DMS114 treated with DMSO at 0.1 percent for 48 hours (cell line): ENCODE measurements at regions not wholly inside any gene's neighbourhood (a gene's known extent, or its start where the extent isn't known, plus 50 kb on each side); places are given as distances from the start of the nearest gene placed in this dataset.
"Not testable (repeated sequence)": the region's sequence is repeated elsewhere in the genome, so short reads cannot be mapped to it uniquely, and the experiment has no call there.

Experiments used
- DNase-seq: peaks from one replicate; lab custom pipeline; 2025; ENCODE audit not compliant: unreplicated experiment; lab: John Stamatoyannopoulos, UW

DNA sequence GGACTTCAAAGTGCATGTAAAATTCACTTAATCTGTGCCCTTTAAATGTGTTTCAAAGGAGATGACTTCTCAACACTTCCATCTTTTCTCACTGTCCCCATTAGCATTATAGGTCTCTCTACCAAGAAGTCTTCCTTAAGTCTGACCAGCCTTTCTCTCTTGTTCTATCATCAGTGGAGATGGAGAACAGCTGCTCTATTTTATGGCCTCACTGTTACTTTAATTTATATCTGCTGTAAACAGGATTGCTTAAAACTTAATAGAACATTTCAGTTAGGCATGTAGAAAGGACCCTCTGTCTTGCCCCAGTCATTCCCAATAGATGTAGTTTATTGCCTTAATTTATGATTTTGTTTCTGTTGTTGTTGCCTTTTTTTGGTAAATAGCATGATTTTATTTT lies 86.0 kb upstream of the CDC42EP3 start:
- not testable (repeated sequence) for DNase-seq

DNA sequence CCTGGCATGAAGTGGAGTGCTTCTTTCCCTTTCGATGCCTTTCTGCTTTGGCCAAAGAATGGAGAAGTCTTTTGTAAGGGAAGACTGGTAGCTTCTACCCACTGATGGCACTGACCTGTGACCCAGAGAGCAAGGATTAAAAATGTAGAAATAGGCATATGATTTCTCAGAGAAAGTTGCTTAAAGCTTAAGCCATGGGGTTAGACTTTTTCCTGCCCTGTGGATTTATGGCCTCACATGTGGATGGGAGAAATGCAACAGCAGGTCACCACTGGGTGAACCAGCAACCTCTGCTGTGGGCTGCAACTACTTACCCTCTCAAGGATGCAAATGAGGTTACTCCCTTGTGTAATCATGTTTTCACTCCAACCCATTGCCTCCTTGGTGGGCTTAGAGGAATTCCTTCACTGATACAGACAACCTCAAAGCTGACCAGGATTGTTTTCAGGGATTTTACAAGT lies 86.7 kb upstream of the CDC42EP3 start:
- DNase-seq = not testable (repeated sequence)

DNA sequence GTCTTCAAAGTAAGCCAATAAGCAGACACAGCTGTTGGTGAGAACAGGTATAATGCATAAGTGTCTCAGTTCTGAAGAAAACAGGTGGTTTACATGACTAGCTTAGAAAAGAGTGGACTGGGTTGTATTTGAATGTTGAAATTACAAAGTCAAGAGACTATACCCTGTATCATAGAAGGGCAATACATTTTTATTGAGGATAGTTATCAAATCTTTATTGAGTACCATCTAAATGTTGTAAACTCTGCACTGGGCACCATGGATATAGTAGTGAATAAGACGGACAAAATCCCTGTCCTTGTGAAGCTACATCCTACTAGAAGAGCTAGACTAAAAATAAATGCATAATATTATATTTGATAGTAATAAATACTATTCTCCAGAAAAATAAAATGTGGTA lies 88.5 kb upstream of the CDC42EP3 start:
- DNase-seq = not testable (repeated sequence)

DNA sequence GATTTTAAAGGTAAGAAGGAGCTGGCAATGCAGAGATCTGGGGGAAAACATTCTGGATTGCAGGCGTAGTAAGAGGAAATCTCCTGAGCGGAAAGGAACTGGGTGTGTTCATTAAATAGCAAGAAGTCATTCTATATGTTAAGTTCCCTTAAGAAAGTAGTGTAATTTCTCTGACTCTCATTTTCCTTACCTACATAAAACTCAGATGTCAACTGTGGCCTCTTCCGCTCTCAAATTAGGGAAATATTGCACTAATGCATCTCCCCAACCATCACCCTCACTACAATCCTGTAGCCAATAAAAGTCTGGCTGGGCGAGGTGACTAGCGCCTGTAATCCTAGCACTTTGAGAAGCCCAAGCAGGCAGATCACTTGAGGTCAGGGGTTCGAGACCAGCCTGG lies 89.0 kb upstream of the CDC42EP3 start:
- DNase-seq = no peak

DNA sequence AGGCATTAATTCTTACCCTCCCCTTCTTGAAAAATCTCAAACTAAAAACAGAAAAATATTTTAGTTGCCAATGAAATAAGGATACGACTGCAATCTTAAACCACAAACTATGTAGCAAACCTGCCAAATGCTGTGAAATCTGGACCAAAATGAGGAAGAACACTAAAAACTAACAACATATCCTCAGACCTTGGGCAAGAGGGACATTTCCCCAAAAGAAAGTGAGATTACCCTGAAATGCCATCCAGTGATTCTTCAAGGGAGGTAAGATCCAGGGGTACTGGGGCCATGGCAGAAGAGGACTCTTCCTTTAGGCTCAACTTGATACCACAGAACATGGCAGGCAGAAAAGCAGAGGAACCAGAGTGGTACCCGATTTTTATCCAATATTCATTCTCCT lies 90.8 kb upstream of the CDC42EP3 start:
- DNase-seq = not testable (repeated sequence)

DNA sequence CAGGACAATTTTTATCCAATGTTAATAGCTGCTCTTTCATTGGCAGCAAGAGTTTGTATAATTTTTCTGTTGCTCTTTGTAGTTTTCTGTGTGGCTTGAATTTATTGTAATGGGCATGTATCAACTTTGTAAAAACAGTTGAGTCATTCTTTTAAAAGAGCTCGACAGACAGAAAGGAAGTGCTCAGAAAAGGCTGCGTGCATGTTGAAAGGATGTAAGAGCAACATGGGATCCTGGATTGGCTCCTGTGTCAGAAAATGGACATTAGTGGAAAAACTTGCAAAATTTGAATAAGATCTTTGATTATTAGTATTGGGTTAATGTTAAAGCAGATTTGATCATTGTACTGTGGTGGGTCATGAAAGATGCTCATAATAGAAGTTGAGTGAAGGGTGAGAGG lies 93.3 kb upstream of the CDC42EP3 start:
- DNase-seq = no peak

DNA sequence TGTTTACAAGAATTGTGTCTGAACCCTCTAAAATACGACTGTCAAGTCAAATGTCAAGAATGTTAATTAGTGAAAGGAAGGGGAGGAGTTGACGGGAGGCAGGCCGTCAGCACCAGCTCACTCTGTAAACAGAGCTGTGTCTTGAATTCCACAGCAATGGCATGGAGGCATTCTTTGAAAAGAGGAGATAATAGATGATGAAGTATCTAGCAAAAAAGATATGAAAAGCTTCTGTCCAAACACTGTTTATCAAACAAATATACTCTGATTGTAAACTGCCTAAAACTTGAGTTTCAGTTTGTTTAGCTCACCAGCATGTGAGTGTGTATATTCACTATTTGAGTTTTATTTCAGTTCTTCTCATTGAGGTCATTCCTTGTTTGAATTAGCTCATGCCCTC lies 94.7 kb upstream of the CDC42EP3 start:
- DNase-seq = no peak

DNA sequence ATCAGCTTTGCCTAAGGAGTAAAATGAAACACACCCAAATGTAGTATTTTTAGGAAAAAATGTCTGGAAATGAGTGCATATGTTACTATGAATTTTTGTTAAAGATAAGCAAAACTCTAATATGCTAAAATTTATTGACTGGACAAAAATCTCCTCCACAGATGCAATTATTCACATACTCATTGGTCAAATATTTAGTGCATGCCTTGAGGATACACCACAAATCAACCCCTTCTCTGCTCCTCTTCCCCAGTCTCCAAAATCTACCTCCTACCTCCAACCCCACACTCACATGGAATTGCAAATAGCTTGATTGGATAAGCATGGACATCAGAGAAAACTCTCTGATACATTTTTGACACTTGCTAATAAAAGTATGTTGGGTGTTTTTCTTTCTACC lies 95.6 kb upstream of the CDC42EP3 start:
- DNase-seq = no peak

DNA sequence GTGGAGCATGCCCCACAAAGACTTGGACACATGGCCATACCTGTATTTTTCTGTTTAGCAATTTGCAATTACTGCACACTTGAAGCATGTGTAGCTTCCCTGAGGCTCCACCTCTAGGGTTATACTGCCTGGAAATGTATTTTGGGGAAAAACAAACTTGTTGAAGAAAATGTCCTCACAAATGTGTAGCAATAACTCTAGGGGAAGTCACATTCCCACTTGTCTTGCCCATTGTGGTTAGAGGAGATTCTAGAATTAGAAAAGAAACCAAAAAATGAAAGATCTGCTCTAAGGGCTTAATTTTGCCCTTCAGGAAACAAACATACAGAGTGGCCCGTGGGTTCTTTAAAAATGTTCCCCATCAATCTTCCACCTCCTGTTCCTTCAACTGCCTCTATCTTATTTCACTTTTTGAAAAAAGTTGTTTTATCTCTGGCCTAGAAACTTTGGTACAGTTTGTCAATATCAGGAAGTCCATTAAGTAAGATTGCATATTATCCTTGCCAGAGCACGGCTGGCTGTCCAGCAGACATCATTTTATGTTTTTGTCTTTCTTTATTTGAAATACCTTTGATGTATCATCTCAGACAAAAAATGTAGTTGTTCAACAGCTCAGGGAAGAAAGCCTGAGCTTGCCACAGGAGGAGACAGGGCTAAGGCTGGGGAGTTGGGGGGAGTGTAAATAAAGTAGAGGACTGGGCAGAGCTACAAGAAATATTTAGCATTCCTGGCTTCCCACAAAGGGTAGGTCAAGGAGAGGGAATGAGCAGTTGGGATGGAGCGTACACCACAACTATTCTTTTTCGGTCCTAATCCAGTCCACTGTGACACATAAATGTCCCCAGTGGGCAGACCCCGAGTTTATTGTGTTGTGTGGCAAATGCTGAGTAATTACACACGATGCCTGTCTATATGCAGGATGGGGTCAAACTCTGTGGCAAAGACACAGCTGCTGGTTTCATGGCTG lies 96.8 kb upstream of the CDC42EP3 start:
- DNase-seq = no peak

DNA sequence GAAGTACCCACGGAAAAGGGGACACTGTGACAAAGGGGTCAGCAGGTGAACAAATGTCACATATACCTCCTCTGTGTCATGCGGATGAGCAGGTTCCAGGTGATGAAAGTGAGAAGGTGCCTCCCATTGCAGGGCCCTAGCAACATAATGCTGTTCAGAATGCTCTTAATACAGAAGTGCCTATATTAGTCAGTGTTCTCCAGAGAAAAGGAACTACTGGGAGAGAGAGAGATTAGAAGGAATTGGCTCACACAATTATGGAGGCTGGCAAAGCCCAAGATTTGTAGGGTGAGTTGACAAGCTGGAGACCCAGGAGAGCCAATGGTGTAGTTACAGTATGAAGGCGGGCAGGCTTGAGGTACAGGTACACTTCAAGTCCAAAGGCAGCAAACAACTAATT lies 98.1 kb upstream of the CDC42EP3 start:
- no peak for DNase-seq

DNA sequence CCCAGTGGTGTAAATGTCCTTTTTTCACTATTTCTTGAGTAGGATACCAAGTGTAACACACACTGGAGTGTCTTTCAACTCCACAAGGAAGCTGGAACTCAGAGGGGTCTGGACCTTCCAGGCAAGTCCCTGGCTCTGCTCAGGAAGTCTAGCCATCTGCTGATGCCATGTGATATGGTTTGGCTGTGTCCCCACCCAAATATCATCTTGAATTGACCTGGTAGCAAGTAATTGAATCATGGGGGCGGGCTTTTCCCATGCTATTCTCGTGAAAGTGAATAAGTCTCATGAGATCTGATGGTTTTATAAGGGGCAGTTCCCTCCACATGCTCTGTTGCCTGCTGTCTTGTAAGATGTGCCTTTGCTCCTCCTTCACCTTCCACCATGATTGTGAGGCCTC lies 99.4 kb upstream of the CDC42EP3 start:
- DNase-seq = no peak

DNA sequence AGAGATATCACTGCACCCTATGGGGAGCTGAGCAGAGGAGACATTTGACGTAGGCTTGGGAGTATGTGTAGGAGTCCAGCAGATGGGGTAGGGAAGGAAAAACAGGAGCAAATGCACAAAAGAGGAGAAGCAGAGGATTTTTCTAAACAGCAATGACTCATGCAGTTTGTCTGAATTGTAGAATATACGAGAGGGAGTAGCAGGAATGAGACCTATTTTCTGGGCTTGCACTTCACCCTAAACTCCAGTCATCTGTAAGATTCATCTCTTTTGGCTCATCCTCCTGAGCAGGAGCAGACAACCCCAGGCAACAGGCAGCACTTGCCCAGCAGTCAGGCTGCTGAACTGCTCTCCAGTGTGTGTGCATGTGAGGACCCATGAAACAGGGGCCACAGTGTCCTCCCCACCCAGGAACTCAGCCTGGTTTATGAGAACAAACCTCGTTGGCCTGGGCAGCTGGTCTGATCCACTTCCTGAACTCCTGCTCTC lies 100.2 kb upstream of the CDC42EP3 start:
- no peak for DNase-seq

DNA sequence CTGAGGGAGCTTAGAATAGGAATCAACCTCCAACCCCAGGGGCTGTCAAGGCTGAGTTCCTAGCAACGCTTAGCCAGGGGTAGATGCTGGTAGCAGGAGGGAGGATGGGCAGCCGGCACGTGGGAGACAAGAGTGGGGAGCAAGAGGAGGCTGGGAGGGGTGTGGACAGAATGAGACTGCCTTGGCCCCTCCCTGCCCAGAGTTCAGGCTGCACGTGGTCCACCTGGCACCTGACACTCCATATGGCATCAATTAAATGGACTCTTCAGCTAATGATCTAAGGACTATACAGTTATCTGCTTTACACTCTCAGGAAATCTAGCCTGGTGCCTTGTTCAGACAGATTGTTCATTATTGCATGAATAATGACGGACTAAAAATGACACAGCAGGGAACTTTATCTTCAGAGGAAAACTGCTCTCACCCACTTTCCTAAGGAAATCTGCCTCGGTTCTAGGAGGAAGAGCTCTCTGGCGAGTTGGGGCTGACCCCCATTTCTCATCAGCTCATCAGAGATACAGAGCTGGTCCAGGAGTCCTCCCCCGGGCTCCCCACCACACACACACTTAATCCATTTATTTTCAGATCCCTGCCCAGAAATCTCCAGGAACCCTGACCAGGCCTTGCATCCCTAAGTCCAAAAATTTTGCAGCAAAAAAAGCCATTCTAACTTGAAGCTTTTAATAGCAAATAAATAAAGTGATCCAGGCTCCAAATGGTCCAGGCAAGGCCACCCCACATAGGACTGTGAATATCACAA lies 102.1 kb upstream of the CDC42EP3 start:
- no peak for DNase-seq

DNA sequence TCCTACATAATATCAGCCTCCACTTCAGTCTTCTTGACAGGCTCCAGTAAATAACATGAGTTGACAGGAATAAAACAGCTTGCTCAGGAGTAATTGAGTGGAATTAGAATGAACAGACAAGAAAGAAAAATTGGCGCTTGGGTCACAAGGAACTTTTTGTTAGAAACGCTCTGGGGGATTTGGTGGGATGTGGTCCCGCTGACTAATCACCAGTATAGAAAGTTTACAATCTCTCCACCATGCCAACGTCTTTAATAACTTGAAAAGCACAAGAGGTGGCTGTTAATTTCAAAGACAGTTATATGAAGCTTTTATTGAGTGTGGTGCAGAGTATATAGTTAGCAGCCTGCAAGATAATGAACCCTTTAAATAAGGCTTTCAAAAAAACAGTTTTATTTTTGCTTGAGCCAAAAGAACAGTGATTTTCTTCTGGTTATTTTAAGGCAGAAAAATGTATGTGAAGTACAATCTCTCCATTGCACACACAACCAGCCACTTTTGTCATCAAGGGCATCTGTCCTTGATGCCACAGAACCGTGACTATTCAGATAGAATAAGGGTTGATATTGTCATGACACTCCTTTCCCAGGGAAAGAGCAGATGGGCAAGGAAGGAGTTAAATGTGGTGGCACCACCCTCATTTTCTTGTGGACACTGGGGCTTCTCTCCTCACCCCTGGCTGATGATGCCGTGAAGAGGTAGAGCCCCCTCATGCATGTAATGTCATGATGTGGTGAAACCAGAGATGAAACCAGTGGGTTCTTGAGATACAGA lies 102.9 kb upstream of the CDC42EP3 start:
- not testable (repeated sequence) for DNase-seq

DNA sequence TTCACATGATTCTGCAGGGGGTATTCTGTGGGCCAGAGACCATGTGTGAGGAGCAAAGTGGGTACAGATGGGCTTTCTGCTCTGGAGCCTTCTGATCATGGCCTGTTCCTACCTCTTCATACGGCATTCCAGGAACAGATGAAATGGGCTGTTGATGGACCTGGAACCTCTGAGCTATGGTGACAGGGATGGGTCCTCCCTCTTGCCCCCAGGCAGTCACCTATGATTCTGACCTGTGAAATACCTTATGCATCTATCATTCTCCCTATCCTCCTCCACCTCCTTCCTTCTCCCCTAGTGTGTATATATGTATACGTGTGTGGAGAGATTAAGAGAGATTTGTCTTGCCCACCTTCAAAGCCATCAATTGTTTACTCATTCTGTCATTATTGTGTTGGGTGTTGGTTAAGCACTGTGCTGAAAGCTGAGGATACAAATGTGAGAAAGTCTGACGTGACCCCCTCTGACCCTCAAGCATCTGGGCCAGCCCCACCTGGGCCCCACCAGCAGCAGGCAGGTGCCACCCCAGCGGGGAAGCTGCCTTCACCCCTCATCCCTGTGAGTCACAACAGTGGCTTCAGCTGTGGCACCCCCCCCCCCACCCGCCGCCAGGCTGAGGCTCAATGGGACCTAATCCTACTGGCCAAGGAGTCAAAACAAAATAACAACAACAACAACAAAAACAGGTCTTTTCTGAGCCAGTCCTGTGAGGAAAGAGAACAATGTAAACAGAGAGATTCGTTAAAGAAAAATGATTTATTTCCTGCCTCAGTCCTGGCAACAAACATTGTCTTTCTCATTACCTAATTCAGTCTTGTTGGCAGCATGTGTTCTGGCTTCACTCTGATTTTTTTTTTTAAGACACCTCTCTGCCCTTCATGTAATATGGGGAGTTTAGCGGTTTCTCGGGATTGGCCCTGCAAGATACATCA lies 103.8 kb upstream of the CDC42EP3 start:
- DNase-seq = no peak

DNA sequence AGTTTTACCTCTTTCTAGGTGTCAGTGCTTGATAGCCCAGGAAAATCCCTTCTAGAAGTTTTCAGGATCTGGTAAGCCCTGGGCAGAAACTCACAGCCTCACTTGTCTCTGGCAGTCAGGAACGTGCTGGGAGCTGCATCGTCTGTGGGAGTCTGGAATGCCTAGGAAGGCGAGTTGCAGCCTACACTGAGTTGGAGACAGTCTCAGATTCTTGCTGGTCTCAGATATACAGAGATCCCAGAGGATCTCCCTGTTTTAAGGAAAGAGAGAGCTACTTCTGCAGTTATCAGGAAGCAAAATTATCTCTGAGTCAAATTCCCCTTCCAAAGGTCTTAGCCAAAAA lies 104.4 kb upstream of the CDC42EP3 start:
- no peak for DNase-seq

DNA sequence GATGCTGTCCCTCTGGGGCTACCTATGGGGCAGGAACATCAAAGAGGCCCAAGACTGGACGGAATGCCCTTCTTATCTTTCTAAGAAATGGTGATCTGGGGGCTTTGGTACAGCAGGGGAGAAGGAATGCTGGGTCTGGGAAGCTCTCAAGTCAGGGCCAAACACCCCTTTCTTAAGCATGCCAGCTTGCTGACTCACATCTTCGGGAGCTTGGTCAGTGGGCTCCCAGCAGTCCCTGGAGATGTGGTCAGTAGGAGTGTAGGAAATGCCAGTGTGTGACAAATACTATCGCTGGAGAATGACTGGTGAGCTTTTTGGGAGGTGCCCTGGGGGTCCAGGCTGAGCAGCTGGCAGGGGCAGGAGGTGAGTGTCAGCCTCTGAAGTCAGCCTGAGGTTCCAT lies 105.0 kb upstream of the CDC42EP3 start:
- DNase-seq = no peak

DNA sequence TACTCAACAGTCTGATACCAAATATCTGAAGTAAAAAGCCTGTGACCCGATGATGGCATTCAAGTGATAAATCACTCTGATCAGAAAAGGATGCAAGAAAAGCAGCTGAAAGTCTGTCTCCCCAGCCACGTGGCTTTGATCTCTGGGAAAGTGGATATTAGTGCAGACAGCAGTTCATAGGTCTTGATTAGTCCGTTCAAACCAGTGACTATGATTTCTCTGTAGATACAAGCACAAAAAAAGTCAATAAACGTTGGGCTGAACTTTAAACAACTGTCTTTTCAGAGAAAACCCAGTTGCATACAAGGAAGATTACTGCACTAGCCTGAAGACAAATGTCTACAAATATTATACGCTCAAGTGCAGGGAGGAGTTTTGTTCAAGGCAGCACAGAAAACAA lies 107.7 kb upstream of the CDC42EP3 start:
- no peak for DNase-seq

DNA sequence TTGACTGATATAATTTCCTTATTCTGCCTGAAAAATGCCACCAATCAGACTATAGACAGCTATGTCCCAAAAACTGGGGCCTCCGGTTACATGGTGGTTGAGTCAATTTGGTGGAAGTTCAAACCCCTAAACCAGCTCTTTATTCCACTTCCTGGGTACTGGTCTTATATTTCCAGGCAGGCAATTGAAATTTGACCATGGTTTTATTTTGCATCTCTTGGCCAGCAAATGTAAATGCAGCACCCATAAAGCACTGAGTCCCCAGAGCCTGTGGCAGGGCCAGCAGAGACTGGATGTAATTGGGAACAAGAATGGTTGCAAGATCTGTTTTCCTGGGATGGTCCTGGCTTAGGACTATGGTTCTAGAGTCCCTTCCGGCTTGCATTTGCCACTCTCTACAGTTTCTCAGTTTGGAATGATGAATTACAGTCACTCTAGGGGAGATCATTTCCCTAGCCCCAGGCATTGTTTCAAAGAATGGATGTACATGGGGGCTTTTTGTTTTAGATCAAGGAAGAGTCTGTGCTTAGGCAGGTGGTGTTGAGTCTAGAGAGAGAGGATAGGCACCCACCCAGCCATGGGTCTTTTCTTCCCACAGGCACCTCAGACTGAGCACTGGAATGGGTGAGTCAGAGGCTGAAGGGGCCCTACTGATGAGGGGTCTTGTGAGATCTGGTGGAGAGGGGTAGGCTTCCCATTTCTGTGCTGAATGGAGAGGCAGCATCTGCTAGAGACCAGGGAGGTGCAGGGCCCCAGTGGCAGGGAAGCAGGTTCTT lies 108.4 kb upstream of the CDC42EP3 start:
- DNase-seq = no peak

DNA sequence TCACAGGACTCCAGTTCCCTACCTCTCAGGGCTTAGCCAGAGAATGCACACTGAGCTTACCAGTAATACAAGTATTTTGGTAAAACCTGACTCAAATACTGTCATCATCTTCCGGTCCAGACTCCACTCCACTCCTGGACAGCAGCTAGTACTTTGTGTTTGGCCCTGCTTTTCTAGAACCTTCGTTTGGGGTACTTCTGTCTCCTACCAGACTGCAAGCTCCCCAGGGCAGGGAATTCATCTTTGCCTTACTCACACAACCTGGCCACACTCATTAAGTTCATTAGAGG lies 108.9 kb upstream of the CDC42EP3 start:
- no peak for DNase-seq
